ENCODE measurements at regions not wholly inside any gene's neighbourhood (a gene's known extent, or its start where the extent isn't known, plus 50 kb on each side); places are given as distances from the start of the nearest gene placed in this dataset.

- Histone ChIP-seq H3K27me3 (ENCODE audit: control insufficient read depth, insufficient read depth, low read length) (no peaks in the 10 kb centered on the region), H3K4me3 (replicated peaks in 1 of 4; ENCODE audit: control extremely low read depth in 1 of 4, insufficient read depth in 1 of 4, low read depth in 3 of 4, low read length in 4 of 4) (no peak overlapping the region), H3K36me3 (ENCODE audit: control insufficient read depth, insufficient read depth, low read length) (no peaks in the 10 kb centered on the region), H3K9me3 (ENCODE audit: control insufficient read depth, insufficient read depth, low read depth, low read length) (no peaks in the 10 kb centered on the region), H3K9ac (ENCODE audit: insufficient read depth, low read length) (no peak overlapping the region), H3K79me2 (ENCODE audit: control insufficient read depth, insufficient read depth, low read length) (no peaks in the 10 kb centered on the region), H3K4me1 (ENCODE audit: control insufficient read depth, extremely low read depth, insufficient read depth, low read length) (no peaks in the 10 kb centered on the region), H3K4me2 (ENCODE audit: extremely low read depth, insufficient read depth, low read length) (no peak overlapping the region), H2AFZ (ENCODE audit: low read length) (no peak overlapping the region), H3K27ac (ENCODE audit: insufficient read depth, low read length) (no peak overlapping the region), H4K20me1 (ENCODE audit: control insufficient read depth, extremely low read depth, insufficient read depth, low read length) (no peaks in the 10 kb centered on the region)
- no peak for DNase-seq (ENCODE audit: low read depth in 2 of 2)
- TF ChIP-seq CTCF (conservative IDR thresholded peaks at IDR 0.05 in 1 of 2, IDR thresholded peaks at IDR 0.05 in 1 of 2; ENCODE audit: low read depth in 1 of 2, low read length in 2 of 2) (no peak), EZH2 (IDR thresholded peaks at IDR 0.05; ENCODE audit: low read length, missing control alignments) (no peak)
Measured at GRCh38 chrX:106454991-106455390, 156.8 kb upstream of the RADX start.

GRCh38 chrX:106457802-106458201, 154.0 kb upstream of the RADX start:
- no peaks in the 10 kb centered on the region for H4K20me1 ChIP-seq (ENCODE audit: control insufficient read depth, extremely low read depth, insufficient read depth, low read length)
- no peaks in the 10 kb centered on the region for H3K36me3 ChIP-seq (ENCODE audit: control insufficient read depth, insufficient read depth, low read length)
- no peak overlapping the region for H3K9ac ChIP-seq (ENCODE audit: insufficient read depth, low read length)
- no peak overlapping the region for H3K27ac ChIP-seq (ENCODE audit: insufficient read depth, low read length)
- H3K79me2 ChIP-seq (ENCODE audit: control insufficient read depth, insufficient read depth, low read length), result no peaks in the 10 kb centered on the region
- H2AFZ ChIP-seq (ENCODE audit: low read length), result no peak overlapping the region
- no peak overlapping the region for H3K4me3 ChIP-seq (replicated peaks in 1 of 4; ENCODE audit: control extremely low read depth in 1 of 4, insufficient read depth in 1 of 4, low read depth in 3 of 4, low read length in 4 of 4)
- TF ChIP-seq CTCF (conservative IDR thresholded peaks at IDR 0.05 in 1 of 2, IDR thresholded peaks at IDR 0.05 in 1 of 2; ENCODE audit: low read depth in 1 of 2, low read length in 2 of 2) (no peak), EZH2 (IDR thresholded peaks at IDR 0.05; ENCODE audit: low read length, missing control alignments) (no peak)
- H3K4me2 ChIP-seq (ENCODE audit: extremely low read depth, insufficient read depth, low read length), result no peak overlapping the region
- no peak for DNase-seq (ENCODE audit: low read depth in 2 of 2)
- no peaks in the 10 kb centered on the region for H3K9me3 ChIP-seq (ENCODE audit: control insufficient read depth, insufficient read depth, low read depth, low read length)
- no peaks in the 10 kb centered on the region for H3K27me3 ChIP-seq (ENCODE audit: control insufficient read depth, insufficient read depth, low read length)
- H3K4me1 ChIP-seq (ENCODE audit: control insufficient read depth, extremely low read depth, insufficient read depth, low read length), result no peaks in the 10 kb centered on the region

GRCh38 chrX:106467422-106467821, 144.4 kb upstream of the RADX start:
- Histone ChIP-seq H3K36me3 (ENCODE audit: control insufficient read depth, insufficient read depth, low read length) (no peaks in the 10 kb centered on the region), H3K79me2 (ENCODE audit: control insufficient read depth, insufficient read depth, low read length) (no peaks in the 10 kb centered on the region), H3K9ac (ENCODE audit: insufficient read depth, low read length) (no peak overlapping the region), H3K27me3 (ENCODE audit: control insufficient read depth, insufficient read depth, low read length) (no peaks in the 10 kb centered on the region), H4K20me1 (ENCODE audit: control insufficient read depth, extremely low read depth, insufficient read depth, low read length) (no peaks in the 10 kb centered on the region), H3K4me3 (replicated peaks in 1 of 4; ENCODE audit: control extremely low read depth in 1 of 4, insufficient read depth in 1 of 4, low read depth in 3 of 4, low read length in 4 of 4) (no peak overlapping the region), H3K9me3 (ENCODE audit: control insufficient read depth, insufficient read depth, low read depth, low read length) (no peaks in the 10 kb centered on the region), H3K4me2 (ENCODE audit: extremely low read depth, insufficient read depth, low read length) (no peak overlapping the region), H3K4me1 (ENCODE audit: control insufficient read depth, extremely low read depth, insufficient read depth, low read length) (no peaks in the 10 kb centered on the region), H2AFZ (ENCODE audit: low read length) (no peak overlapping the region), H3K27ac (ENCODE audit: insufficient read depth, low read length) (no peak overlapping the region)
- no peak for DNase-seq (ENCODE audit: low read depth in 2 of 2)
- TF ChIP-seq EZH2 (IDR thresholded peaks at IDR 0.05; ENCODE audit: low read length, missing control alignments), result no peak
- TF ChIP-seq CTCF (conservative IDR thresholded peaks at IDR 0.05 in 1 of 2, IDR thresholded peaks at IDR 0.05 in 1 of 2; ENCODE audit: low read depth in 1 of 2, low read length in 2 of 2), result no peak

All from fibroblast of lung (primary cell).